NCI-H2196 (cell line): ENCODE measurements at regions not wholly inside any gene's neighbourhood (a gene's known extent, or its start where the extent isn't known, plus 50 kb on each side); places are given as distances from the start of the nearest gene placed in this dataset.
"Not testable (repeated sequence)": the region's sequence is repeated elsewhere in the genome, so short reads cannot be mapped to it uniquely, and the experiment has no call there.

Experiments
- DNase-seq: peaks from one replicate; lab custom pipeline; 2025; ENCODE audit not compliant: unreplicated experiment; lab: John Stamatoyannopoulos, UW

- not testable (repeated sequence) for DNase-seq
These were observed 285.3 kb upstream of the DPP6 start for GRCh38 chr7:153766926-153767325.

- DNase-seq = no peak
These were observed 279.2 kb upstream of the DPP6 start for GRCh38 chr7:153772966-153773365.

GRCh38 chr7:153776940-153777339 is 275.3 kb upstream of the DPP6 start:
- not testable (repeated sequence) for DNase-seq

- DNase-seq = not testable (repeated sequence)
These were observed 254.8 kb upstream of the DPP6 start for GRCh38 chr7:153797363-153797762.

GRCh38 chr7:153808117-153808516 is 244.1 kb upstream of the DPP6 start:
- DNase-seq = no peak

- no peak for DNase-seq
These were observed 222.7 kb upstream of the DPP6 start for GRCh38 chr7:153829525-153829924.

- no peak for DNase-seq
These were observed 220.0 kb upstream of the DPP6 start for GRCh38 chr7:153832160-153832559.

GRCh38 chr7:153835103-153835502 is 217.1 kb upstream of the DPP6 start:
- DNase-seq = no peak

- DNase-seq = no peak
These were observed 216.4 kb upstream of the DPP6 start for GRCh38 chr7:153835712-153836265.

GRCh38 chr7:153838591-153838990 is 213.6 kb upstream of the DPP6 start:
- DNase-seq = no peak

- DNase-seq = no peak
These were observed 211.3 kb upstream of the DPP6 start for GRCh38 chr7:153840861-153841260.

GRCh38 chr7:153847828-153848227 is 204.4 kb upstream of the DPP6 start:
- no peak for DNase-seq

- DNase-seq = no peak
These were observed 199.9 kb upstream of the DPP6 start for GRCh38 chr7:153852261-153852660.

GRCh38 chr7:153858355-153858754 is 193.8 kb upstream of the DPP6 start:
- no peak for DNase-seq

GRCh38 chr7:153859239-153859638 is 193.0 kb upstream of the DPP6 start:
- DNase-seq = no peak

- no peak for DNase-seq
These were observed 165.4 kb upstream of the DPP6 start for GRCh38 chr7:153886506-153887441.

- no peak for DNase-seq
These were observed 164.2 kb upstream of the DPP6 start for GRCh38 chr7:153887749-153888569.

- DNase-seq = no peak
These were observed 160.2 kb upstream of the DPP6 start for GRCh38 chr7:153891990-153892389.

GRCh38 chr7:153902862-153903261 is 149.3 kb upstream of the DPP6 start:
- DNase-seq = no peak

- DNase-seq = no peak
These were observed 140.0 kb upstream of the DPP6 start for GRCh38 chr7:153912211-153912610.

- DNase-seq = no peak
These were observed 132.1 kb upstream of the DPP6 start for GRCh38 chr7:153920126-153920525.

- DNase-seq = no peak
These were observed 131.3 kb upstream of the DPP6 start for GRCh38 chr7:153920897-153921296.
